Endothelial cell (in vitro differentiated cells): ENCODE measurements at regions not wholly inside any gene's neighbourhood (a gene's known extent, or its start where the extent isn't known, plus 50 kb on each side); places are given as distances from the start of the nearest gene placed in this dataset.

Source experiments
- DNase-seq: peaks from one replicate; pipeline ENCODE4 v3.0.0; 2021; ENCODE audit warnings: low spot score
- H3K27ac Mint-ChIP-seq: one replicate; pipeline ENCODE4 v1.8.0; 2021; ENCODE audit warnings: mixed read lengths, inconsistent platforms; ENCODE audit not compliant: unreplicated experiment
- H3K27me3 Mint-ChIP-seq: one replicate; pipeline ENCODE4 v1.8.0; 2021; ENCODE audit warnings: mild to moderate bottlenecking, moderate library complexity, mixed read lengths, inconsistent platforms; ENCODE audit not compliant: unreplicated experiment
- H3K36me3 Mint-ChIP-seq: one replicate; pipeline ENCODE4 v1.8.0; 2021; ENCODE audit warnings: mild to moderate bottlenecking, low read depth, mixed read lengths, inconsistent platforms; ENCODE audit not compliant: unreplicated experiment
- H3K4me1 Mint-ChIP-seq: one replicate; pipeline ENCODE4 v1.8.0; 2021; ENCODE audit warnings: mild to moderate bottlenecking, mixed read lengths, inconsistent platforms; ENCODE audit not compliant: unreplicated experiment
- H3K4me3 Mint-ChIP-seq: one replicate; pipeline ENCODE4 v1.8.0; 2021; ENCODE audit warnings: mild to moderate bottlenecking, mixed read lengths, inconsistent platforms; ENCODE audit not compliant: unreplicated experiment
- H3K9me3 Mint-ChIP-seq: one replicate; pipeline ENCODE4 v1.8.0; 2021; ENCODE audit warnings: mixed read lengths, inconsistent platforms; ENCODE audit not compliant: unreplicated experiment
- CTCF ChIP-seq: fragments of 200-600 bp; sonication (generic); IDR thresholded peaks from one replicate; pipeline ENCODE4 v1.5.0; 2021; ENCODE audit warnings: antibody characterized with exemption; ENCODE audit not compliant: unreplicated experiment

- H3K4me3 Mint-ChIP-seq, result no peak overlapping the region
- H3K9me3 Mint-ChIP-seq, result no peaks in the 10 kb centered on the region
- H3K4me1 Mint-ChIP-seq, result peaks cover 39% of the 10 kb centered on the region
- no peaks in the 10 kb centered on the region for H3K27me3 Mint-ChIP-seq
- H3K27ac Mint-ChIP-seq, result no peak overlapping the region
- TF ChIP-seq CTCF, result no peak
- peaks cover 3% of the 10 kb centered on the region for H3K36me3 Mint-ChIP-seq
- DNase-seq, result no peak
Measured at GRCh38 chr6:21745543-21746337, 152.2 kb downstream of the SOX4 start.

- H3K4me1 Mint-ChIP-seq, result peaks cover 27% of the 10 kb centered on the region
- no peaks in the 10 kb centered on the region for H3K9me3 Mint-ChIP-seq
- no peak for TF ChIP-seq CTCF
- peak overlapping the region; percentile 54 for H3K27ac Mint-ChIP-seq
- H3K27me3 Mint-ChIP-seq, result no peaks in the 10 kb centered on the region
- peaks cover 3% of the 10 kb centered on the region for H3K36me3 Mint-ChIP-seq
- no peak for DNase-seq
- H3K4me3 Mint-ChIP-seq, result no peak overlapping the region
Measured at GRCh38 chr6:21747441-21747840, 153.9 kb downstream of the SOX4 start.

- Mint-ChIP-seq H3K9me3 (no peaks in the 10 kb centered on the region), H3K36me3 (peaks cover 3% of the 10 kb centered on the region), H3K4me1 (peaks cover 24% of the 10 kb centered on the region), H3K27ac (peak overlapping the region; percentile 45), H3K4me3 (no peak overlapping the region), H3K27me3 (no peaks in the 10 kb centered on the region)
- DNase-seq, result no peak
- no peak for TF ChIP-seq CTCF
Measured at GRCh38 chr6:21748343-21749056, 154.9 kb downstream of the SOX4 start.

GRCh38 chr6:21749754-21750153 lies 156.2 kb downstream of the SOX4 start:
- Mint-ChIP-seq H3K4me1 (peaks cover 30% of the 10 kb centered on the region), H3K36me3 (peaks cover 3% of the 10 kb centered on the region), H3K27ac (no peak overlapping the region), H3K4me3 (no peak overlapping the region), H3K27me3 (no peaks in the 10 kb centered on the region), H3K9me3 (no peaks in the 10 kb centered on the region)
- DNase-seq, result no peak
- TF ChIP-seq CTCF, result no peak

- TF ChIP-seq CTCF, result no peak
- Mint-ChIP-seq H3K36me3 (peaks cover 2% of the 10 kb centered on the region), H3K9me3 (no peaks in the 10 kb centered on the region), H3K27me3 (no peaks in the 10 kb centered on the region), H3K4me1 (peaks cover 30% of the 10 kb centered on the region), H3K27ac (no peak overlapping the region), H3K4me3 (no peak overlapping the region)
- no peak for DNase-seq
Measured at GRCh38 chr6:21750575-21750974, 157.0 kb downstream of the SOX4 start.
